DOHH2 (cell line): ENCODE measurements at regions not wholly inside any gene's neighbourhood (a gene's known extent, or its start where the extent isn't known, plus 50 kb on each side); places are given as distances from the start of the nearest gene placed in this dataset.

Experiments
- EZH2phosphoT487 ChIP-seq: fragments of 200-600 bp; sonication (generic); IDR thresholded peaks from 2 replicates; pipeline ENCODE4 v1.6.1; 2017; ENCODE audit warnings: borderline replicate concordance, mild to moderate bottlenecking, antibody characterized with exemption, low read length, moderate library complexity, mixed read lengths
- TF ChIP-seq, protein P1 (sequence below): fragments of 200-600 bp; sonication (generic); IDR thresholded peaks from one replicate; pipeline ENCODE4 v1.5.1; 2014; ENCODE audit warnings: antibody characterized with exemption, mild to moderate bottlenecking, low read depth, low read length; ENCODE audit not compliant: poor library complexity, severe bottlenecking

DNA sequence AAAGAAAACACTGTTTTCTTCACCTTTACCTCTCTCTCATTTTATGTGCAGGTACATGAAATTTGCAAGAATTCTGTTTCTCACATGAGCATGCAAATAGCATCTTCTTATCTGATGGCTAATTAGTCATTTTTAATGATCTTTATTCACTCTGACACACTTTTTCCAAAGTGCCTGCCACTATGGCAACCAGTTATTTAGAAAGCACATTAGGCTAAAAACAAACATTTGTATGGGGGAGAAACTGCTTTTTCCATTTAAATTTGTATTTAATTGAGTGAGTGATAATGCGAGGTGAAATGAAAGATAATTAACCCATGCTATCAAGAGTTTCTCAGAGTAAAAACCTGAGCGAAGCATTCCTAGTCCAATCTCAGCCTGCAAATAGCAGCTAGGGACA, 365.0 kb downstream of the MAT2B start:
- TF ChIP-seq, protein P1, sequence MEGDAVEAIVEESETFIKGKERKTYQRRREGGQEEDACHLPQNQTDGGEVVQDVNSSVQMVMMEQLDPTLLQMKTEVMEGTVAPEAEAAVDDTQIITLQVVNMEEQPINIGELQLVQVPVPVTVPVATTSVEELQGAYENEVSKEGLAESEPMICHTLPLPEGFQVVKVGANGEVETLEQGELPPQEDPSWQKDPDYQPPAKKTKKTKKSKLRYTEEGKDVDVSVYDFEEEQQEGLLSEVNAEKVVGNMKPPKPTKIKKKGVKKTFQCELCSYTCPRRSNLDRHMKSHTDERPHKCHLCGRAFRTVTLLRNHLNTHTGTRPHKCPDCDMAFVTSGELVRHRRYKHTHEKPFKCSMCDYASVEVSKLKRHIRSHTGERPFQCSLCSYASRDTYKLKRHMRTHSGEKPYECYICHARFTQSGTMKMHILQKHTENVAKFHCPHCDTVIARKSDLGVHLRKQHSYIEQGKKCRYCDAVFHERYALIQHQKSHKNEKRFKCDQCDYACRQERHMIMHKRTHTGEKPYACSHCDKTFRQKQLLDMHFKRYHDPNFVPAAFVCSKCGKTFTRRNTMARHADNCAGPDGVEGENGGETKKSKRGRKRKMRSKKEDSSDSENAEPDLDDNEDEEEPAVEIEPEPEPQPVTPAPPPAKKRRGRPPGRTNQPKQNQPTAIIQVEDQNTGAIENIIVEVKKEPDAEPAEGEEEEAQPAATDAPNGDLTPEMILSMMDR, result no peak
- TF ChIP-seq EZH2phosphoT487, result no peak
